ENCODE measurements at regions not wholly inside any gene's neighbourhood (a gene's known extent, or its start where the extent isn't known, plus 50 kb on each side); places are given as distances from the start of the nearest gene placed in this dataset.

- TF ChIP-seq YY1 (IDR thresholded peaks at IDR 0.05; ENCODE audit: insufficient read depth, insufficient read length) (no peak), SUZ12 (IDR thresholded peaks at IDR 0.05; ENCODE audit: extremely low read depth, insufficient read depth, insufficient read length) (no peak), ZNF274 (IDR thresholded peaks at IDR 0.05; ENCODE audit: low read depth, low read length) (no peak)
Measured at GRCh38 chr12:98058213-98058612, 457.2 kb upstream of the TMPO start.

Data from NT2/D1 (cell line).